ENCODE measurements at regions not wholly inside any gene's neighbourhood (a gene's known extent, or its start where the extent isn't known, plus 50 kb on each side); places are given as distances from the start of the nearest gene placed in this dataset.

DNA sequence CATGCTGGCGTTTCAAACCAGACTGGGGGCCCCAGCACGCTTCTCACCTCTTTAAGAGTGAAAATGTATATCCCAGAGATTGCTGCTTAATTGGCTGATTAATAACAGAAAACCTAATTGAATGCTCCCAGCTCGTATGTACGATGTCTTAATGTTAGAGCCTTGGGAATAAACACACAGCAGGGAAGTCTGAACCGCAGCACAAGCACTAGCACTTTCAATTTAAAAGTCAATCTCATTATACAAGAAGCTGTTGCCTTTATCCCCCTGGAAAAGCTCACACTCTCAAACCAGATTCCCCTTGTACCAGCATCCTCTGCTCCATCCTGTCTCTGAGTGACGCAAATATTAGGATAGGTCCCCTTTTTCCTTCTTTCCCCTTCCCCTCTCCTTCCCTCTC is 449.1 kb downstream of the MN1 start:
- H3K9me3 ChIP-seq = peaks cover 0 to 44% of the 10 kb centered on the region in 2 donors
- no peaks in the 10 kb centered on the region for H3K36me3 ChIP-seq
- TF ChIP-seq, protein P1, sequence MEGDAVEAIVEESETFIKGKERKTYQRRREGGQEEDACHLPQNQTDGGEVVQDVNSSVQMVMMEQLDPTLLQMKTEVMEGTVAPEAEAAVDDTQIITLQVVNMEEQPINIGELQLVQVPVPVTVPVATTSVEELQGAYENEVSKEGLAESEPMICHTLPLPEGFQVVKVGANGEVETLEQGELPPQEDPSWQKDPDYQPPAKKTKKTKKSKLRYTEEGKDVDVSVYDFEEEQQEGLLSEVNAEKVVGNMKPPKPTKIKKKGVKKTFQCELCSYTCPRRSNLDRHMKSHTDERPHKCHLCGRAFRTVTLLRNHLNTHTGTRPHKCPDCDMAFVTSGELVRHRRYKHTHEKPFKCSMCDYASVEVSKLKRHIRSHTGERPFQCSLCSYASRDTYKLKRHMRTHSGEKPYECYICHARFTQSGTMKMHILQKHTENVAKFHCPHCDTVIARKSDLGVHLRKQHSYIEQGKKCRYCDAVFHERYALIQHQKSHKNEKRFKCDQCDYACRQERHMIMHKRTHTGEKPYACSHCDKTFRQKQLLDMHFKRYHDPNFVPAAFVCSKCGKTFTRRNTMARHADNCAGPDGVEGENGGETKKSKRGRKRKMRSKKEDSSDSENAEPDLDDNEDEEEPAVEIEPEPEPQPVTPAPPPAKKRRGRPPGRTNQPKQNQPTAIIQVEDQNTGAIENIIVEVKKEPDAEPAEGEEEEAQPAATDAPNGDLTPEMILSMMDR (IDR thresholded peaks at IDR 0.05) = no peak
- no peaks in the 10 kb centered on the region for H3K27me3 ChIP-seq
- H3K4me3 ChIP-seq = no peak overlapping the region
- no peaks in the 10 kb centered on the region for H3K4me1 ChIP-seq
- DNase-seq (ENCODE audit: low spot score) = no peak
- no peak overlapping the region for H3K27ac ChIP-seq

DNA sequence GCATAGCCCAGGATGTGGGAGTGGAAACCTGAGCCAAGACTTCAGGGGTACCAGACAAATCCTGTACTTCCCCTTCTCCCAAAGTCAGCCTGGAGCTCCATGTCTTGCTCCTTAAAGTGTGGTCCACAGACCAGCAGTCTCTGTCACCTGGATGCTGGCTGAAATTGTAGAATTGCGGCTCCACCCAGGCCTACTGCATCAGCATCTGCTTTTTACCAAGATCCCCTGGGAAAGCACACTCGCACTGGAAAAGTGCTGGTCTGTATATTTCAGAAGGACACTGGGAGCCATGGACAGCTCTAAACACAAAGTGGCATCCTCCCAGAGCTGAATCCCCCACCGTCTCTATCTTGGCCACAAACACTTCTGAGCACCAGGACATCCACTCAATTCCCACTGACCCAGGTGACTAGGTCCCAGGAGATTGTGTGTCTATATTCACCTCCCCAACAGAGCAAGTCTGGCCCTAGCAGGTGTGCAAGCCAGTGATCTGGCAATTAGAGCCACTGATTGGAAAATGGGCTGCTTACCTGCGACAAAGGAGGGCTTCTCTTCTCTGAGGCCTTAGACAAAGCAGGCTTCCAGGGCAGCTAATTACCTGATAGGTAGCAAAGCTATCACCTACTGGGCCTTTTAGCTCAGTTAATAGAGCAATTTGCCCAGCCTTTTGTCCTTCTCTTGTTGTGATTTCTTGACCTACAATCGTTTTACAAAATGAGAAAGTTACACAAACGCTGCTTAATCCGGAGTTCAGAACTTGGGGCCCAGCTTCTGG is 443.3 kb downstream of the MN1 start:
- Histone ChIP-seq H3K27ac (no peak overlapping the region), H3K27me3 (no peaks in the 10 kb centered on the region), H3K4me1 (no peaks in the 10 kb centered on the region), H3K4me3 (no peak overlapping the region), H3K9me3 (peaks cover 0 to 26% of the 10 kb centered on the region in 2 donors), H3K36me3 (no peaks in the 10 kb centered on the region)
- TF ChIP-seq, protein P1 (IDR thresholded peaks at IDR 0.05) = no peak
- no peak for DNase-seq (ENCODE audit: low spot score)

DNA sequence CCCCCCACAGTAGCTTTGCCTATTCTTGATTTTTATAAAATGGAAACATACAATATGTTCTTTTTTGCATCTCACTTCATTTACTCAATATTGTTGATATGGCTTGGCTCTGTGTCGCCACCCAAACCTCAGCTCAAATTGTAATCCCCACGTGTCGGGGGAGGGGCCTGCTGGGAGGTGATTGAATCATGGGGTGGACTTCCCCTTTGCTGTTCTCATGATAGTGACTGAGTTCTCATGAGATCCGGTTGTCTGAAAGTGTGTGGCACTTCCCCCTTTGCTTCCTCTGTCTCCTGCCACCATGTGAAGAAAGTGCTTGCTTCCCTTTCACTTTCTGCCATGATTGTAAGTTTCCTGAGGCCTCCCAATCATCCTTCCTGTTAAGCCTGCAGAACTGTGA is 431.3 kb downstream of the MN1 start:
- no peak for DNase-seq (ENCODE audit: low spot score)

DNA sequence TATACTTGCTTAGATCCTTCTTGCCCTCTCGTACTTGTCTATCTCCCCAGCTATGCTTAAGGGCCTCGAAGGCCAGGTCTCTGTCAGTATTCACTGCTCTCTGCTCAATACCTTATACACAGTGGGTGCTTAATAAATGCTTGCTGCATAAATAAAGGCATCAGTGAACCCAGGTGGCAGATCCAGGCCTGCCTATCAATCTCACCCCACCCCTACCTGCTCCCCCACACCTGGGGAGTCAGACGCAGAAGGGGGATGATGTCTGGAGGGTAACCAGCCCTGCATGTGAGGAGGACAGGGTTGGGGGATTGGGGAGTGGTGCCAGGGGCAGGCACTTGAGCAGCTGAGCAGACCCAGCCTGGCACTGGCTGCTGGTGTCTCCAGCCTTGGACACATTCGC is 430.6 kb downstream of the MN1 start:
- TF ChIP-seq, protein P1 (IDR thresholded peaks at IDR 0.05) = no peak
- Histone ChIP-seq H3K9me3 (no peaks in the 10 kb centered on the region), H3K27ac (no peak overlapping the region), H3K4me1 (no peaks in the 10 kb centered on the region), H3K27me3 (no peaks in the 10 kb centered on the region), H3K4me3 (no peak overlapping the region), H3K36me3 (no peaks in the 10 kb centered on the region)
- no peak for DNase-seq (ENCODE audit: low spot score)

More for the DNA sequence above, 431.3 kb downstream of the MN1 start:
- Histone ChIP-seq H3K9me3 (no peaks in the 10 kb centered on the region), H3K4me3 (no peak overlapping the region), H3K27me3 (no peaks in the 10 kb centered on the region), H3K27ac (no peak overlapping the region), H3K4me1 (no peaks in the 10 kb centered on the region), H3K36me3 (no peaks in the 10 kb centered on the region)
- TF ChIP-seq, protein P1 (IDR thresholded peaks at IDR 0.05) = no peak

DNA sequence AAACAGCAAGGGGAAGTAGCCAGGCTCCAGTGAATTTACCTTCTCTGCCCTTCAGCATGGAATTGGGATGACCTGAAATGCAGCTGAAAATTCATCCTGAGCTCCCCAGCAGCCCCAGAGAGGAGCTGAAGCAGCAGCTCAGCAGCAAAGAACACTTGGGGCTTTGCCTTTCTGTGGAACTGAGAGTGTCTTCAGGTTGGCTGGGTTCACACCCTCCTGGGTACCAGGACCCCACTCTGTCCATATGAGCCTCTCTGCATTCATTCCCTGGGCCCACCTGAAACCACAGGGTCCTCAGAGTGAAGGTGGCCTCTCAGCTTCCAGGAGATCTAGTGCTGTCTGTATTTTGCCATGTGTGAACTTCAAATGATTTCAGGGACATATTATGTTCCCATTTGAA is 429.2 kb downstream of the MN1 start:
- no peaks in the 10 kb centered on the region for H3K27me3 ChIP-seq
- no peak overlapping the region for H3K27ac ChIP-seq
- DNase-seq (ENCODE audit: low spot score) = no peak
- H3K4me3 ChIP-seq = no peak overlapping the region
- no peaks in the 10 kb centered on the region for H3K4me1 ChIP-seq
- H3K9me3 ChIP-seq = no peaks in the 10 kb centered on the region
- no peaks in the 10 kb centered on the region for H3K36me3 ChIP-seq
- TF ChIP-seq, protein P1 (IDR thresholded peaks at IDR 0.05) = no peak

Data from right atrium auricular region (tissue), 2 donors.